ENCODE measurements at regions not wholly inside any gene's neighbourhood (a gene's known extent, or its start where the extent isn't known, plus 50 kb on each side); places are given as distances from the start of the nearest gene placed in this dataset.

GRCh38 chr3:66615643-66616301, 115.0 kb upstream of the LRIG1 start:
- no peak overlapping the region for H3K27ac ChIP-seq (ENCODE audit: extremely low read depth, low read depth, low read length)
- no peaks in the 10 kb centered on the region for H3K9me1 ChIP-seq (ENCODE audit: control insufficient read depth, insufficient read depth, low read length)
- H3K4me3 ChIP-seq, result no peak overlapping the region
- POLR2A ChIA-PET, result no interaction called here
- H3K4me1 ChIP-seq (replicated peaks in 1 of 2; ENCODE audit: control insufficient read depth in 2 of 2, insufficient read depth in 2 of 2, low read length in 2 of 2), result no peaks in the 10 kb centered on the region
- H2AFZ ChIP-seq (ENCODE audit: low read depth, low read length), result no peak overlapping the region
- ATAC-seq (no peak), FAIRE-seq (no peak), DNase-seq (ENCODE audit: extremely low read depth in 1 of 4, low spot score in 3 of 4) (no peak)
- in situ Hi-C loops (cut with MboI) (no loop called here), intact Hi-C loops (cut with micrococcal nuclease) (no loop called here)
- WGBS (ENCODE audit: insufficient coverage, low coverage, missing lambda C conversion rate), result 0% methylated on average over 3 of the region's 5 CpGs
- no peak for TF ChIP-seq ZKSCAN3 (CRISPR knock-in tag; IDR thresholded peaks at IDR 0.05)
- TF ChIP-seq XRCC4 (IDR thresholded peaks at IDR 0.05; ENCODE audit: extremely low read depth, insufficient read depth, insufficient read length), result no peak
- TF ChIP-seq SRSF9 (IDR thresholded peaks at IDR 0.05; ENCODE audit: borderline replicate concordance, low read depth, low read length), result no peak
- no peak for TF ChIP-seq MCM5 (IDR thresholded peaks at IDR 0.05; ENCODE audit: low read depth)
- no peak for TF ChIP-seq ZNF512 (tag; IDR thresholded peaks at IDR 0.05)
- no peak for TF ChIP-seq POU5F1 (IDR thresholded peaks at IDR 0.05; ENCODE audit: borderline replicate concordance, low read depth, low read length, partially characterized antibody)
- no peak for TF ChIP-seq MBD2 (IDR thresholded peaks at IDR 0.05; ENCODE audit: borderline replicate concordance, low read depth)
- TF ChIP-seq ZBTB17 (CRISPR knock-in tag; IDR thresholded peaks at IDR 0.05), result no peak
- no peak for TF ChIP-seq ESRRA (IDR thresholded peaks at IDR 0.05; ENCODE audit: borderline replicate concordance, low read depth)
- H3K9me3 ChIP-seq (replicated peaks; ENCODE audit: control insufficient read depth, insufficient read depth, low read depth, low read length), result no peaks in the 10 kb centered on the region
- no peak overlapping the region for H3K9ac ChIP-seq (ENCODE audit: insufficient read depth in 1 of 2, low read depth in 2 of 2, low read length in 2 of 2)
- no TSS peak for BruUV-seq (replicated peaks)
- no peaks in the 10 kb centered on the region for H3K36me3 ChIP-seq (ENCODE audit: control insufficient read depth, insufficient read depth, low read length)
- CTCF ChIA-PET (ENCODE audit: low intra/inter-chr PET ratio), result no interaction called here
- no peaks in the 10 kb centered on the region for H4K20me1 ChIP-seq (replicated peaks; ENCODE audit: control insufficient read depth, insufficient read depth, low read length)
- no peaks in the 10 kb centered on the region for H3K27me3 ChIP-seq (ENCODE audit: control insufficient read depth in 2 of 2, insufficient read depth in 2 of 2, low read length in 2 of 2)
- no peak overlapping the region for H3K4me2 ChIP-seq (ENCODE audit: insufficient read depth, low read length)
- H3K79me2 ChIP-seq (ENCODE audit: control insufficient read depth, insufficient read depth, low read length), result no peaks in the 10 kb centered on the region
